Tibial artery (tissue), 4 donors: ENCODE measurements at regions not wholly inside any gene's neighbourhood (a gene's known extent, or its start where the extent isn't known, plus 50 kb on each side); places are given as distances from the start of the nearest gene placed in this dataset.

Source experiments
- DNase-seq, 2 donors: peaks; one replicate each; pipeline ENCODE4 v3.0.0-alpha.2; 2019
- H3K27ac ChIP-seq, 2 donors: fragments of 200-600 bp; sonication (generic) in 1 of 2; 1 replicate in 1 of 2; 2 replicates in 1 of 2; pipeline ENCODE4 v1.5.1; 2018 to 2019; ENCODE audit warnings: mild to moderate bottlenecking in 1 of 2
- H3K27me3 ChIP-seq, 2 donors: fragments of 200-600 bp; sonication (generic) in 1 of 2; one replicate each; pipeline versions ENCODE4 v1.5.1 to v1.6.0; 2016 to 2019
- H3K36me3 ChIP-seq, 3 donors: fragments of 200-600 bp; sonication (generic) in 2 of 3; one replicate each; pipeline ENCODE4 v1.5.1; 2016 to 2019; ENCODE audit warnings: mild to moderate bottlenecking in 2 of 3
- H3K4me1 ChIP-seq, 4 donors: fragments of 200-600 bp; sonication (generic) in 2 of 4; 1 replicate in 3 of 4; 2 replicates in 1 of 4; pipeline ENCODE4 v1.5.1; 2016 to 2019
- H3K4me3 ChIP-seq, 2 donors: fragments of 200-600 bp; sonication (generic) in 1 of 2; 1 replicate in 1 of 2; 2 replicates in 1 of 2; pipeline ENCODE4 v1.5.1; 2018 to 2019; ENCODE audit warnings: mild to moderate bottlenecking in 2 of 2
- H3K9me3 ChIP-seq, 3 donors: fragments of 200-600 bp; sonication (generic) in 1 of 3; one replicate each; pipeline ENCODE4 v1.5.1; 2016 to 2019
- CTCF ChIP-seq, 2 experiments: fragments of 200-600 bp in 1 of 2; fragments of 450-650 bp in 1 of 2; IDR thresholded peaks; one replicate each; pipeline ENCODE4 v1.5.1; 2017 to 2019; ENCODE audit warnings: antibody characterized with exemption in 2 of 2, mild to moderate bottlenecking in 1 of 2, moderate library complexity in 1 of 2
- intact Hi-C: fragments of 100-400 bp; cut with DNase I; formaldehyde crosslinking; loops from one replicate; pipeline ENCODE4 v1.15.0; 2023; ENCODE audit warnings: low total_unique reads

- no peak for TF ChIP-seq CTCF (IDR thresholded peaks at IDR 0.05)
- Histone ChIP-seq H3K36me3 (no peaks in the 10 kb centered on the region), H3K4me3 (no peak overlapping the region), H3K4me1 (no peaks in the 10 kb centered on the region), H3K27ac (no peak overlapping the region), H3K9me3 (no peaks in the 10 kb centered on the region), H3K27me3 (no peaks in the 10 kb centered on the region)
- no peak for DNase-seq
- intact Hi-C loops = no loop called here
Measured at GRCh38 chr11:92436034-92436920, 211.7 kb downstream of the FAT3 start.

GRCh38 chr11:92439133-92439532 lies 214.5 kb downstream of the FAT3 start:
- TF ChIP-seq CTCF (IDR thresholded peaks at IDR 0.05) = no peak
- DNase-seq = no peak
- H3K9me3 ChIP-seq = no peaks in the 10 kb centered on the region
- intact Hi-C loops = no loop called here
- H3K27ac ChIP-seq = no peak overlapping the region
- no peak overlapping the region for H3K4me3 ChIP-seq
- H3K36me3 ChIP-seq = no peaks in the 10 kb centered on the region
- no peaks in the 10 kb centered on the region for H3K4me1 ChIP-seq
- H3K27me3 ChIP-seq = no peaks in the 10 kb centered on the region

- Histone ChIP-seq H3K9me3 (no peaks in the 10 kb centered on the region), H3K4me1 (no peaks in the 10 kb centered on the region), H3K27ac (no peak overlapping the region), H3K27me3 (no peaks in the 10 kb centered on the region), H3K36me3 (no peaks in the 10 kb centered on the region), H3K4me3 (no peak overlapping the region)
- intact Hi-C loops = no loop called here
- no peak for DNase-seq
- no peak for TF ChIP-seq CTCF (IDR thresholded peaks at IDR 0.05)
Measured at GRCh38 chr11:92440701-92441442, 216.3 kb downstream of the FAT3 start.

- TF ChIP-seq CTCF (IDR thresholded peaks at IDR 0.05) = no peak
- no peak overlapping the region for H3K27ac ChIP-seq
- no peaks in the 10 kb centered on the region for H3K9me3 ChIP-seq
- no peaks in the 10 kb centered on the region for H3K4me1 ChIP-seq
- no peaks in the 10 kb centered on the region for H3K27me3 ChIP-seq
- no peaks in the 10 kb centered on the region for H3K36me3 ChIP-seq
- no peak for DNase-seq
- H3K4me3 ChIP-seq = no peak overlapping the region
- intact Hi-C loops = no loop called here
Measured at GRCh38 chr11:92441443-92441726, 216.8 kb downstream of the FAT3 start.

- Histone ChIP-seq H3K9me3 (no peaks in the 10 kb centered on the region), H3K4me1 (no peaks in the 10 kb centered on the region), H3K27ac (no peak overlapping the region), H3K4me3 (no peak overlapping the region), H3K27me3 (no peaks in the 10 kb centered on the region), H3K36me3 (no peaks in the 10 kb centered on the region)
- intact Hi-C loops = no loop called here
- DNase-seq = no peak
- TF ChIP-seq CTCF (IDR thresholded peaks at IDR 0.05) = no peak
Measured at GRCh38 chr11:92443199-92443598, 218.6 kb downstream of the FAT3 start.
